ENCODE measurements at regions not wholly inside any gene's neighbourhood (a gene's known extent, or its start where the extent isn't known, plus 50 kb on each side); places are given as distances from the start of the nearest gene placed in this dataset.
A peak's percentile ranks its signal among the peaks of the same experiment; 100 is the strongest.

DNA sequence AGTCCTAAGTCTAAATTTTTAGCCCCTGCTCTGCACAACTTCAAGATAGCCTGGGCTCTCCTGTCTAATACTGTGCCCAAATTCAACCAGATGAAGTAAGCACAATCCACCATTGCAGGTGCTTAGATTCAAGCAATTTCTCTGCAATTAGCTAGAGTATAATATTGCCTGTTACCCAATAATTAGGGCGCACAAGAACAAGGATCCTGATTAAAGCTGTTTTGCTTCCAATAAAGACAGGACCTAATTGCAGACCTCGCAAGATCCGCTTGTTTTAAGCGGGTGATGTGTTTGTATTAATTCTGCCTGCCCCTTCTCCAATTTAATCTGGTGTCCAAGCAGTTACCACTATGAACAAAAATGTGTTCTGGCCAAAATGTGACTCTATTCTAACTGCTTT lies 1268.9 kb upstream of the TMEM132C start:
- no peaks in the 10 kb centered on the region for H3K9me2 ChIP-seq (ENCODE audit: insufficient read depth, low read length)
- no peaks in the 10 kb centered on the region for H4K20me1 ChIP-seq (ENCODE audit: insufficient read depth)
- peak overlapping the region; percentile 6 for H3K4me2 ChIP-seq (ENCODE audit: low read length)
- peak overlapping the region; percentile 71 for H3K27ac ChIP-seq (ENCODE audit: low read length)
- TF ChIP-seq MXI1 (conservative IDR thresholded peaks at IDR 0.05; ENCODE audit: poor library complexity, severe bottlenecking) (no peak), POLR2AphosphoS5 (IDR thresholded peaks at IDR 0.05) (no peak), EZH2 (IDR thresholded peaks at IDR 0.05; ENCODE audit: borderline replicate concordance, insufficient read depth, low read length, poor library complexity, severe bottlenecking) (no peak), SMC3 (conservative IDR thresholded peaks at IDR 0.05; ENCODE audit: poor library complexity) (no peak), RAD21 (conservative IDR thresholded peaks at IDR 0.05) (no peak), EP300 (conservative IDR thresholded peaks at IDR 0.05; ENCODE audit: poor library complexity, severe bottlenecking) (no peak), TAF1 (IDR thresholded peaks at IDR 0.05; ENCODE audit: low read depth) (no peak)
- TF ChIP-seq, protein P1, sequence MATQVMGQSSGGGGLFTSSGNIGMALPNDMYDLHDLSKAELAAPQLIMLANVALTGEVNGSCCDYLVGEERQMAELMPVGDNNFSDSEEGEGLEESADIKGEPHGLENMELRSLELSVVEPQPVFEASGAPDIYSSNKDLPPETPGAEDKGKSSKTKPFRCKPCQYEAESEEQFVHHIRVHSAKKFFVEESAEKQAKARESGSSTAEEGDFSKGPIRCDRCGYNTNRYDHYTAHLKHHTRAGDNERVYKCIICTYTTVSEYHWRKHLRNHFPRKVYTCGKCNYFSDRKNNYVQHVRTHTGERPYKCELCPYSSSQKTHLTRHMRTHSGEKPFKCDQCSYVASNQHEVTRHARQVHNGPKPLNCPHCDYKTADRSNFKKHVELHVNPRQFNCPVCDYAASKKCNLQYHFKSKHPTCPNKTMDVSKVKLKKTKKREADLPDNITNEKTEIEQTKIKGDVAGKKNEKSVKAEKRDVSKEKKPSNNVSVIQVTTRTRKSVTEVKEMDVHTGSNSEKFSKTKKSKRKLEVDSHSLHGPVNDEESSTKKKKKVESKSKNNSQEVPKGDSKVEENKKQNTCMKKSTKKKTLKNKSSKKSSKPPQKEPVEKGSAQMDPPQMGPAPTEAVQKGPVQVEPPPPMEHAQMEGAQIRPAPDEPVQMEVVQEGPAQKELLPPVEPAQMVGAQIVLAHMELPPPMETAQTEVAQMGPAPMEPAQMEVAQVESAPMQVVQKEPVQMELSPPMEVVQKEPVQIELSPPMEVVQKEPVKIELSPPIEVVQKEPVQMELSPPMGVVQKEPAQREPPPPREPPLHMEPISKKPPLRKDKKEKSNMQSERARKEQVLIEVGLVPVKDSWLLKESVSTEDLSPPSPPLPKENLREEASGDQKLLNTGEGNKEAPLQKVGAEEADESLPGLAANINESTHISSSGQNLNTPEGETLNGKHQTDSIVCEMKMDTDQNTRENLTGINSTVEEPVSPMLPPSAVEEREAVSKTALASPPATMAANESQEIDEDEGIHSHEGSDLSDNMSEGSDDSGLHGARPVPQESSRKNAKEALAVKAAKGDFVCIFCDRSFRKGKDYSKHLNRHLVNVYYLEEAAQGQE (IDR thresholded peaks at IDR 0.05; ENCODE audit: borderline replicate concordance) = no peak
- TF ChIP-seq, protein P2, sequence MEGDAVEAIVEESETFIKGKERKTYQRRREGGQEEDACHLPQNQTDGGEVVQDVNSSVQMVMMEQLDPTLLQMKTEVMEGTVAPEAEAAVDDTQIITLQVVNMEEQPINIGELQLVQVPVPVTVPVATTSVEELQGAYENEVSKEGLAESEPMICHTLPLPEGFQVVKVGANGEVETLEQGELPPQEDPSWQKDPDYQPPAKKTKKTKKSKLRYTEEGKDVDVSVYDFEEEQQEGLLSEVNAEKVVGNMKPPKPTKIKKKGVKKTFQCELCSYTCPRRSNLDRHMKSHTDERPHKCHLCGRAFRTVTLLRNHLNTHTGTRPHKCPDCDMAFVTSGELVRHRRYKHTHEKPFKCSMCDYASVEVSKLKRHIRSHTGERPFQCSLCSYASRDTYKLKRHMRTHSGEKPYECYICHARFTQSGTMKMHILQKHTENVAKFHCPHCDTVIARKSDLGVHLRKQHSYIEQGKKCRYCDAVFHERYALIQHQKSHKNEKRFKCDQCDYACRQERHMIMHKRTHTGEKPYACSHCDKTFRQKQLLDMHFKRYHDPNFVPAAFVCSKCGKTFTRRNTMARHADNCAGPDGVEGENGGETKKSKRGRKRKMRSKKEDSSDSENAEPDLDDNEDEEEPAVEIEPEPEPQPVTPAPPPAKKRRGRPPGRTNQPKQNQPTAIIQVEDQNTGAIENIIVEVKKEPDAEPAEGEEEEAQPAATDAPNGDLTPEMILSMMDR (IDR thresholded peaks at IDR 0.05; ENCODE audit: poor library complexity, severe bottlenecking) = no peak
- no peaks in the 10 kb centered on the region for H3K9me3 ChIP-seq (ENCODE audit: low read length)
- no peaks in the 10 kb centered on the region for H3K27me3 ChIP-seq (ENCODE audit: insufficient read depth, low read depth, low read length)
- H3K4me3 ChIP-seq (ENCODE audit: low read length) = no peak overlapping the region
- no peak overlapping the region for H2AFZ ChIP-seq (ENCODE audit: low read depth, low read length)
- no peaks in the 10 kb centered on the region for H3K36me3 ChIP-seq (ENCODE audit: insufficient read depth, low read length)
- peak overlapping the region; percentile 33 for H3K9ac ChIP-seq (ENCODE audit: low read length)
- H3K79me2 ChIP-seq (replicated peaks; ENCODE audit: insufficient read depth, low read length) = no peaks in the 10 kb centered on the region
- H3F3A ChIP-seq (ENCODE audit: insufficient read depth, low read length, poor library complexity, severe bottlenecking) = no peaks in the 10 kb centered on the region

GRCh38 chr12:126998747-126999285 lies 1268.2 kb upstream of the TMEM132C start:
- peak overlapping the region; percentile 6 for H3K4me2 ChIP-seq (ENCODE audit: low read length)
- H4K20me1 ChIP-seq (ENCODE audit: insufficient read depth) = no peaks in the 10 kb centered on the region
- no peaks in the 10 kb centered on the region for H3K9me3 ChIP-seq (ENCODE audit: low read length)
- H3K4me3 ChIP-seq (ENCODE audit: low read length) = no peak overlapping the region
- TF ChIP-seq TAF1 (IDR thresholded peaks at IDR 0.05; ENCODE audit: low read depth) (no peak), RAD21 (conservative IDR thresholded peaks at IDR 0.05) (peak; percentile 37), POLR2AphosphoS5 (IDR thresholded peaks at IDR 0.05) (peak; percentile 29), EZH2 (IDR thresholded peaks at IDR 0.05; ENCODE audit: borderline replicate concordance, insufficient read depth, low read length, poor library complexity, severe bottlenecking) (no peak), EP300 (conservative IDR thresholded peaks at IDR 0.05; ENCODE audit: poor library complexity, severe bottlenecking) (peak; percentile 60)
- TF ChIP-seq, protein P1 (IDR thresholded peaks at IDR 0.05; ENCODE audit: borderline replicate concordance) = peak; percentile 24
- TF ChIP-seq, protein P2 (IDR thresholded peaks at IDR 0.05; ENCODE audit: poor library complexity, severe bottlenecking) = peak; percentile 19
- H3F3A ChIP-seq (ENCODE audit: insufficient read depth, low read length, poor library complexity, severe bottlenecking) = no peaks in the 10 kb centered on the region
- H3K9ac ChIP-seq (ENCODE audit: low read length) = peak overlapping the region; percentile 33
- H3K27me3 ChIP-seq (ENCODE audit: insufficient read depth, low read depth, low read length) = no peaks in the 10 kb centered on the region
- no peaks in the 10 kb centered on the region for H3K9me2 ChIP-seq (ENCODE audit: insufficient read depth, low read length)
- no peaks in the 10 kb centered on the region for H3K79me2 ChIP-seq (replicated peaks; ENCODE audit: insufficient read depth, low read length)
- H3K27ac ChIP-seq (ENCODE audit: low read length) = peak overlapping the region; percentile 71
- H2AFZ ChIP-seq (ENCODE audit: low read depth, low read length) = peak overlapping the region; percentile 74
- no peaks in the 10 kb centered on the region for H3K36me3 ChIP-seq (ENCODE audit: insufficient read depth, low read length)
